Upper lobe of left lung (tissue), 6 donors: ENCODE measurements at regions not wholly inside any gene's neighbourhood (a gene's known extent, or its start where the extent isn't known, plus 50 kb on each side); places are given as distances from the start of the nearest gene placed in this dataset.

Experiments used
- ATAC-seq, 2 donors: fragments of 200-7000 bp; cut with Tn5 transposase; one replicate each; pipeline ENCODE4 v1.9.1; 2022; ENCODE audit warnings: mild to moderate bottlenecking in 2 of 2, moderate library complexity in 2 of 2; ENCODE audit not compliant: low FRiP score in 2 of 2
- DNase-seq, 2 donors: peaks; one replicate each; pipeline ENCODE4 v3.0.0-alpha.2; 2019 to 2020
- H3K27ac ChIP-seq, 4 donors: fragments of 200-600 bp; sonication (generic); one replicate each; pipeline ENCODE4 v1.5.1; 2016 to 2019
- H3K27me3 ChIP-seq, 4 donors: fragments of 200-600 bp; sonication (generic); one replicate each; pipeline ENCODE4 v1.5.1; 2017 to 2019
- H3K36me3 ChIP-seq, 4 donors: fragments of 200-600 bp; sonication (generic); one replicate each; pipeline ENCODE4 v1.5.1; 2016 to 2019
- H3K4me1 ChIP-seq, 4 donors: fragments of 200-600 bp; sonication (generic); one replicate each; pipeline ENCODE4 v1.5.1; 2018 to 2019
- H3K4me3 ChIP-seq, 4 donors: fragments of 200-600 bp; sonication (generic); one replicate each; pipeline ENCODE4 v1.5.1; 2017 to 2019; ENCODE audit warnings: mild to moderate bottlenecking in 2 of 4, moderate library complexity in 1 of 4
- H3K9me3 ChIP-seq, 4 donors: fragments of 200-600 bp; sonication (generic); one replicate each; pipeline ENCODE4 v1.5.1; 2018 to 2019
- EP300 ChIP-seq, 4 donors: sonication (generic); formaldehyde crosslinking; IDR thresholded peaks; one replicate each; pipeline ENCODE4 v1.5.1; 2017; ENCODE audit warnings: antibody characterized with exemption in 4 of 4, control low read depth in 2 of 4
- POLR2A ChIP-seq, 4 donors: fragments of 450-650 bp; IDR thresholded peaks; one replicate each; pipeline ENCODE4 v1.5.1; 2016 to 2017; ENCODE audit warnings: antibody characterized with exemption in 4 of 4, mild to moderate bottlenecking in 2 of 4
- POLR2AphosphoS5 ChIP-seq, 2 donors: sonication (generic); formaldehyde crosslinking; IDR thresholded peaks; one replicate each; pipeline ENCODE4 v1.5.1; 2017; ENCODE audit warnings: antibody characterized with exemption in 2 of 2
- WGBS, 2 donors: methylation state at CpG; one replicate each; pipeline ENCODE4 v1.1.5; 2017 to 2018; 5-methylcytosine and 5-hydroxymethylcytosine counted together
- TF ChIP-seq, protein P1 (sequence below), 6 experiments: fragments of 450-650 bp in 4 of 6; fragments of 200-600 bp in 2 of 6; sonication (generic) in 2 of 6; IDR thresholded peaks; one replicate each; pipeline ENCODE4 v1.5.1; 2016 to 2019; ENCODE audit warnings: antibody characterized with exemption in 6 of 6
- donor health status: DM: no; HTN: no; CAD: no; lungs with moderate emphysema.
- donor health status: DM: no; HTN: yes; CAD: no; lungs with severe emphysema.

DNA sequence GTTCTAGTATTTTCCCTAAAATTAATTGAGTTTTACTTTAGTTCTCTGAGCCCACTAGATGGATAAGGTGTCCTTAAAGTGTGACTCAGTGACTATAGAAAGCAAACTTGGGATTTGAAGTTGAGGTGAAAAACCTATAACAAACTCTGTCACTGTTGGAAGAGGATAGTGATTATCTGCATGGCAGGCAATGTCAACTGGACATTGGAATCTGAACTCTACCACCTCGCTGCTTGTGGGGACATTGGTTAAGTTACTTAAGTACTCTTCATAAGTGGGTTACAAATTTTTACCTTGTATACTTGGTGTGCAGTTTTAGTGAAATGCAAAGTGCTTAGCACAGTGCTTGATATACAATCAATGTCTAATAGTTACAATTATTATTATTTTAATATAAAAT lies 87.9 kb upstream of the B3GAT2 start:
- H3K9me3 ChIP-seq, result no peaks in the 10 kb centered on the region
- H3K27me3 ChIP-seq, result no peaks in the 10 kb centered on the region
- TF ChIP-seq POLR2A (IDR thresholded peaks at IDR 0.05) (no peak), POLR2AphosphoS5 (IDR thresholded peaks at IDR 0.05) (no peak), EP300 (IDR thresholded peaks at IDR 0.05) (no peak)
- TF ChIP-seq, protein P1, sequence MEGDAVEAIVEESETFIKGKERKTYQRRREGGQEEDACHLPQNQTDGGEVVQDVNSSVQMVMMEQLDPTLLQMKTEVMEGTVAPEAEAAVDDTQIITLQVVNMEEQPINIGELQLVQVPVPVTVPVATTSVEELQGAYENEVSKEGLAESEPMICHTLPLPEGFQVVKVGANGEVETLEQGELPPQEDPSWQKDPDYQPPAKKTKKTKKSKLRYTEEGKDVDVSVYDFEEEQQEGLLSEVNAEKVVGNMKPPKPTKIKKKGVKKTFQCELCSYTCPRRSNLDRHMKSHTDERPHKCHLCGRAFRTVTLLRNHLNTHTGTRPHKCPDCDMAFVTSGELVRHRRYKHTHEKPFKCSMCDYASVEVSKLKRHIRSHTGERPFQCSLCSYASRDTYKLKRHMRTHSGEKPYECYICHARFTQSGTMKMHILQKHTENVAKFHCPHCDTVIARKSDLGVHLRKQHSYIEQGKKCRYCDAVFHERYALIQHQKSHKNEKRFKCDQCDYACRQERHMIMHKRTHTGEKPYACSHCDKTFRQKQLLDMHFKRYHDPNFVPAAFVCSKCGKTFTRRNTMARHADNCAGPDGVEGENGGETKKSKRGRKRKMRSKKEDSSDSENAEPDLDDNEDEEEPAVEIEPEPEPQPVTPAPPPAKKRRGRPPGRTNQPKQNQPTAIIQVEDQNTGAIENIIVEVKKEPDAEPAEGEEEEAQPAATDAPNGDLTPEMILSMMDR (IDR thresholded peaks at IDR 0.05), result no peak
- no peak overlapping the region for H3K4me3 ChIP-seq
- ATAC-seq (no peak), DNase-seq (no peak)
- WGBS, 2 donors, result 90 to 95% methylated on average over 1 of the region's 1 CpG
- no peak overlapping the region for H3K27ac ChIP-seq
- H3K36me3 ChIP-seq, result no peaks in the 10 kb centered on the region
- no peaks in the 10 kb centered on the region for H3K4me1 ChIP-seq

DNA sequence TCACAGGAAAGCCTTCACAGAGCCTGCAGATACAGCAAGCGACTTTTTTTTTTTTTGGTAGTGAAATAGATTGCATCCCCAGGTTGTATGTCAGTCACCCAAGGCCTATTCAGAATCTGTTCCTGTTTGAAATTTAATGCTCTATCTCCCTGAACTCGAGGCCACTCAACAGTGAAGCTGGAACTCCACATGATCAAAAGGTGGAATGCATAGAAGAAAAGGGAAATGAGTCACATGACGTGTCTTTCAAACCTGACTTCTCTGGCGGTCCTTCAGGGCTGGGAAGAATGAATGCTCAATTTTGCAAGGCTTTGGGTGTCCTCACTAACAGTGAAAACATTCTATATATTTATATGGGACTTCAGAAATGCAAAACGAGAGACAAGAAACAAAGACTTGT lies 88.4 kb upstream of the B3GAT2 start:
- WGBS, 2 donors, result 74 to 77% methylated on average over 5 of the region's 5 CpGs
- no peak for ATAC-seq

DNA sequence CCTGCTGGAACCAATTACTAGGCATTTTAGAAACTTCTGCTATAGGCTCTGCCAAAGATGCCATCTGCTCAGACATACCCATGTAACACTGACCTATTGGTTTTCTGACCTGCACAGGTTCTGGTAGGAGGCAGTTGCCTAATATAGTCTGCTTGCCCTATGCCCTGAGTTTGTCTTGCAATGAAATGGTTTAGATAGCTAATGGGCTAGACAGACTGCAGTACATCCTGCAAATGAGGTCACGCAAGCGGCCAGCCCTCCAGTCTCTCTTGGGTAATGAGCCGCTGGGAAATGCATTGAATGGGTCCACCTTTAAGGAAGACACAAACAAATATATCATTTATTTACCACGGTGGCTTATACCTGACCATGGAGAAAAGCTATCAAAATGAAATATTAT lies 90.6 kb upstream of the B3GAT2 start:
- Histone ChIP-seq H3K4me1 (no peaks in the 10 kb centered on the region), H3K36me3 (no peaks in the 10 kb centered on the region), H3K27me3 (no peaks in the 10 kb centered on the region), H3K9me3 (no peaks in the 10 kb centered on the region), H3K4me3 (no peak overlapping the region), H3K27ac (no peak overlapping the region)
- TF ChIP-seq EP300 (IDR thresholded peaks at IDR 0.05), result no peak
- ATAC-seq, result no peak
- DNase-seq, result no peak
- 94% methylated on average over 4 of the region's 4 CpGs for WGBS, 2 donors

More for the DNA sequence above, 88.4 kb upstream of the B3GAT2 start:
- Histone ChIP-seq H3K36me3 (no peaks in the 10 kb centered on the region), H3K9me3 (no peaks in the 10 kb centered on the region), H3K27me3 (no peaks in the 10 kb centered on the region), H3K4me3 (no peak overlapping the region), H3K4me1 (no peaks in the 10 kb centered on the region), H3K27ac (no peak overlapping the region)
- DNase-seq, result no peak
- no peak for TF ChIP-seq POLR2AphosphoS5 (IDR thresholded peaks at IDR 0.05)
- TF ChIP-seq EP300 (IDR thresholded peaks at IDR 0.05), result no peak
- TF ChIP-seq, protein P1 (IDR thresholded peaks at IDR 0.05), result no peak
- no peak for TF ChIP-seq POLR2A (IDR thresholded peaks at IDR 0.05)

DNA sequence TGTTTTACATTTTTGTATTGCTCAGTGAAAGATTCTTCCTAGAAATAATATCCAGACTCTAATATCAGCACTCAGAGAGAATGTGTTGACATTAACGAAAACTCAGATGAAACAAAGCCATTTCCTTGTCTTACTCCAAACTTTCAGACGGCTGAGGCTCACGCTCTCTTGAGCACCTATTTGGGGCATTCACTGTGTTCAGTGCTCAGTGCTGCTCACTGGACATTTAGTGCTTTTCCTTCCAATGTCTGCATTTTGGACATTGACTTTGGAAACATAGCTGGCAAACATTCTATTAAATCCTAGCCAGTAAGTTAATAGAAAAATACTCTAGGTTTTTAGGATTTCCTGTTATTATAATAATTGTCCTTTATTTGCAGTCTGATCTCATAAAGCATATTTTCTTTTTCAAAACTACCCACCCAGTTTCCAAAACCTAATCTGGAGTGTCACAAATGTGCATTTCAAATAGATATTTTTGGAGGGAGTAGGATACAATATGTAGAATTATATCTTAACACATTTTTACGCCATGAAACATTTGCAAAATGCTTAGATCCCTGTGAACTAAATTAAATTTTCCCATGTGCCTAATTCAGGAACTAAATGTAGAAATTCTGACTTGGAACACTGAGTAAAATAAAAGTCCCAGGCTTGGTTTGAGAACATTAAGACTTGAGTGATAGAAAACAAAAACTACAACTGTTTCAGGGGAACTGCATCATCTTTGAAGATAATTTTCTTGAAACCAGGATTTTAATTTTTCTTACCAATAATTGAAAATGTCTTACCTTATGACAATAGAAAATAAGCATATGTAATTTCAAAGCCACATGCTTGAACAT lies 91.7 kb upstream of the B3GAT2 start:
- no peaks in the 10 kb centered on the region for H3K36me3 ChIP-seq
- H3K4me3 ChIP-seq, result no peak overlapping the region
- no peak overlapping the region for H3K27ac ChIP-seq
- no peaks in the 10 kb centered on the region for H3K9me3 ChIP-seq
- H3K4me1 ChIP-seq, result no peaks in the 10 kb centered on the region
- no peaks in the 10 kb centered on the region for H3K27me3 ChIP-seq
- TF ChIP-seq POLR2AphosphoS5 (IDR thresholded peaks at IDR 0.05), result no peak
- no peak for TF ChIP-seq EP300 (IDR thresholded peaks at IDR 0.05)
- TF ChIP-seq, protein P1 (IDR thresholded peaks at IDR 0.05), result no peak
- no peak for TF ChIP-seq POLR2A (IDR thresholded peaks at IDR 0.05)
- WGBS, 2 donors, result 72 to 76% methylated on average over 4 of the region's 4 CpGs
- ATAC-seq, result no peak
- DNase-seq, result no peak

DNA sequence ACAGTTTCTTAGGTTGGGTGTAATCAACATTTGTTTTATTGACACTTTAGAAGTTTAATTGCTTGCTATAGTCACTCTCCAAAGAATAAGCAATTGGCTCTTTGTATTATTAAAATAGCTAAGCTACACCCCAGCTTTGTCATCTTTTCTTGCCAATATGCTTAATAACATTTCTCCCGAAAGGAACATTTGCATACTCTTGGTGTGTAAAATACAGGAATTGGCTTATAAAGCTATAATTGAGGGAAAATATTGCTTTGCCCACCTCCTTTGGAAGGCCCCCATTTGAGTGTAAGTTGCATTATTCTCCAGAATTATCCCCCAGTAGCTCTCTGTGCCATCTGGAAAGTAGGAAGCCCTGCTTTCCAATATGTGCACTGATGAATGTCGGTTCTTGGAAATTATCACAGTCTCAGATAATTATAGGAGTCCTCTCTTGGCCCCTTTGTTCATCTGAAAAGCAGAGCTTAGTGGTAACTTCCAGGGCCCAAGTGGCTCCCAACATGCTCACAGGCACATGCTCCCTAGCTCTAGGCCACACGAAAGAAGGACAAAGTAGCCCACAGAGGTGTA lies 92.4 kb upstream of the B3GAT2 start:
- H3K27ac ChIP-seq, result no peak overlapping the region
- DNase-seq (no peak), ATAC-seq (no peak)
- WGBS, 2 donors, result 86 to 95% methylated on average over 3 of the region's 3 CpGs
- no peaks in the 10 kb centered on the region for H3K4me1 ChIP-seq
- no peak overlapping the region for H3K4me3 ChIP-seq
- TF ChIP-seq, protein P1 (IDR thresholded peaks at IDR 0.05), result no peak
- TF ChIP-seq POLR2AphosphoS5 (IDR thresholded peaks at IDR 0.05), result no peak
- TF ChIP-seq EP300 (IDR thresholded peaks at IDR 0.05), result no peak
- TF ChIP-seq POLR2A (IDR thresholded peaks at IDR 0.05), result no peak
- no peaks in the 10 kb centered on the region for H3K36me3 ChIP-seq
- H3K27me3 ChIP-seq, result no peaks in the 10 kb centered on the region
- no peaks in the 10 kb centered on the region for H3K9me3 ChIP-seq
